Spleen (tissue), 11 donors: ENCODE measurements at regions not wholly inside any gene's neighbourhood (a gene's known extent, or its start where the extent isn't known, plus 50 kb on each side); places are given as distances from the start of the nearest gene placed in this dataset.

Source experiments
- DNase-seq: peaks from one replicate; pipeline ENCODE4 v3.0.0-alpha.2; 2020
- H3K27ac ChIP-seq, 8 donors: fragments of 200-600 bp; sonication (generic) in 7 of 8; 1 replicate in 4 of 8; 2 replicates in 4 of 8; pipeline versions ENCODE4 v1.5.0 to v1.8.0; 2016 to 2021; ENCODE audit warnings: inconsistent platforms in 4 of 8, mild to moderate bottlenecking in 4 of 8, moderate library complexity in 1 of 8
- H3K27me3 ChIP-seq, 7 donors: fragments of 200-600 bp; sonication (generic) in 6 of 7; replicated peaks in 1 of 7; 1 replicate in 4 of 7; 2 replicates in 3 of 7; pipeline versions ENCODE4 v1.5.0 to v1.8.0; 2016 to 2021; ENCODE audit warnings: inconsistent platforms in 3 of 7, mild to moderate bottlenecking in 1 of 7
- H3K36me3 ChIP-seq, 6 donors: fragments of 200-600 bp; sonication (generic) in 5 of 6; 1 replicate in 4 of 6; 2 replicates in 2 of 6; pipeline versions ENCODE4 v1.5.0 to v1.8.0; 2016 to 2021; ENCODE audit warnings: inconsistent platforms in 2 of 6
- H3K4me1 ChIP-seq, 6 donors: fragments of 200-600 bp; sonication (generic) in 5 of 6; 1 replicate in 3 of 6; 2 replicates in 3 of 6; pipeline versions ENCODE4 v1.5.0 to v1.8.0; 2016 to 2021; ENCODE audit warnings: inconsistent platforms in 3 of 6
- H3K4me3 ChIP-seq, 8 donors: fragments of 200-600 bp; sonication (generic) in 7 of 8; 1 replicate in 4 of 8; 2 replicates in 4 of 8; pipeline versions ENCODE4 v1.5.0 to v1.8.0; 2016 to 2021; ENCODE audit warnings: inconsistent platforms in 4 of 8, mild to moderate bottlenecking in 4 of 8, moderate library complexity in 2 of 8
- H3K9me3 ChIP-seq, 8 donors: fragments of 200-600 bp; sonication (generic) in 7 of 8; 1 replicate in 4 of 8; 2 replicates in 4 of 8; pipeline versions ENCODE4 v1.5.0 to v1.8.0; 2016 to 2021; ENCODE audit warnings: inconsistent platforms in 4 of 8
- CTCF ChIP-seq, 11 experiments: fragments of 200-600 bp in 7 of 11; fragments of 450-650 bp in 4 of 11; sonication (generic) in 4 of 11; IDR thresholded peaks in 8 of 11; conservative IDR thresholded peaks in 3 of 11; 1 replicate in 7 of 11; 2 replicates in 4 of 11; pipeline versions ENCODE4 v1.4.0 to v1.8.0; 2016 to 2021; ENCODE audit warnings: antibody characterized with exemption in 11 of 11, inconsistent platforms in 4 of 11, mild to moderate bottlenecking in 1 of 11
- POLR2A ChIP-seq, 3 donors: fragments of 450-650 bp; IDR thresholded peaks; one replicate each; pipeline ENCODE4 v1.5.1; 2017; ENCODE audit warnings: antibody characterized with exemption in 3 of 3, mild to moderate bottlenecking in 1 of 3
- POLR2AphosphoS5 ChIP-seq, 3 donors: sonication (generic); formaldehyde crosslinking; IDR thresholded peaks; one replicate each; pipeline ENCODE4 v1.5.1; 2017; ENCODE audit warnings: antibody characterized with exemption in 3 of 3
- WGBS, 5 donors: extraction: QIAGEN DNeasy Blood & Tissue Kit in 3 of 5; methylation state at CpG; one replicate each; pipeline versions ENCODE4 v1.1.5 to v1.1.7; 2013 to 2018; 5-methylcytosine and 5-hydroxymethylcytosine counted together
- intact Hi-C: fragments of 100-400 bp; cut with DNase I; formaldehyde crosslinking; loops from one replicate; pipeline ENCODE4 v1.15.0; 2023; ENCODE audit warnings: low total_unique reads
- donor health status: healthy with polysubstance abuse.
- donor health status: DM: no; HTN: no; CAD: no; lungs with moderate emphysema.
- donor health status: DM: no; HTN: no; CAD: no.
- donor health status: Bipolar disorder and iron deficiency.
- donor health status: healthy.
- donor health status: DM: no; HTN: no; CAD: no.
- donor health status: DM: yes; HTN: yes; CAD: no.

DNA sequence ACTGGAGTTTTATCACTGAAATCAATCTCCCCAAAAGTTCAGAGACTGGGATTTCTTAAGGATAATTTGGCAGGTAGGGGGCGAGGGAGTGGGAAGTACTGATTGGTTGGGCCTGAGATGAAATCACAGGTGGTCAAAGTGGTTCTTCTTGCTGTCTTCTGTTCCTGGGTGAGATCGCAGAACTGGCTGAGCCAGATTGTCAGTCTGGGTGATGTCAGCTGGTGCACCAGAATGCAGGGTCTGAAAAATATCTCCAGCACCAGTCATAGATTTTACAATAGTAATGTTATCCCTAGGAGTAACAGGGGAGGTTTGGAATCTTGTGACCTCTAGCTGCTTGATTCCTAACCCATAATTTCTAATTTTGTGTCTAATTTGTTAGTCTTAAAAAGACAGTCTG is 86.7 kb upstream of the SLC25A36 start:
- Histone ChIP-seq H3K4me3 (no peak overlapping the region), H3K27ac (no peak overlapping the region), H3K9me3 (peaks cover 0 to 7% (median 0%) of the 10 kb centered on the region in 8 donors), H3K4me1 (no peaks in the 10 kb centered on the region), H3K27me3 (peaks cover 0 to 6% (median 0%) of the 10 kb centered on the region in 7 donors), H3K36me3 (no peaks in the 10 kb centered on the region)
- no peak for DNase-seq
- TF ChIP-seq CTCF (IDR thresholded peaks at IDR 0.05 in 8 of 11, conservative IDR thresholded peaks at IDR 0.05 in 3 of 11), result no peak
- no peak for TF ChIP-seq POLR2A (IDR thresholded peaks at IDR 0.05)
- no peak for TF ChIP-seq POLR2AphosphoS5 (IDR thresholded peaks at IDR 0.05)
- intact Hi-C loops, result no loop called here
- 74 to 85% (median 81%) methylated on average over 2 of the region's 2 CpGs for WGBS, 5 donors

DNA sequence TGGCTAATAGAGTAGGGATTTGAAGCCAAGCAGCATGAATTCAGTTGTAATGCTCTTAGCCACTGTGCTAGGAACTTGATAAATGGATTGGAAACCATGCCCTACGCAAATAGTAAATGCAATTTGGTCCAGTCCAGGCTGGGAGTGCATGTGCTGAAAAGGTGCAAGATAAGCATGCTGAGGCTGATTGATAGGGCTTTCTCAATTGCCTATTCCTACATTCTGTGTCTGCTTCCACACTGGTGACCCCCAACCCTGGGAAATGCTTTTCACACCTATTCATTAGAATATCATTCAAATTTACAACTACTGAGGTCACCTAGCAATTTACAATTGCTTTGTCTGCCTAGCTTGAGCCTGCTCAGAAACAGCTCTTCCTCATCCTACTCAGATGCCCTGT is 84.7 kb upstream of the SLC25A36 start:
- TF ChIP-seq POLR2A (IDR thresholded peaks at IDR 0.05) (no peak), POLR2AphosphoS5 (IDR thresholded peaks at IDR 0.05) (no peak), CTCF (IDR thresholded peaks at IDR 0.05 in 8 of 11, conservative IDR thresholded peaks at IDR 0.05 in 3 of 11) (no peak)
- Histone ChIP-seq H3K27ac (no peak overlapping the region), H3K4me3 (no peak overlapping the region), H3K4me1 (no peaks in the 10 kb centered on the region), H3K36me3 (no peaks in the 10 kb centered on the region), H3K27me3 (no peaks in the 10 kb centered on the region), H3K9me3 (peaks cover 0 to 7% (median 0%) of the 10 kb centered on the region in 8 donors)
- DNase-seq, result no peak
- intact Hi-C loops, result no loop called here
- WGBS, 5 donors, result 87 to 100% (median 98%) methylated on average over 1 of the region's 1 CpG

DNA sequence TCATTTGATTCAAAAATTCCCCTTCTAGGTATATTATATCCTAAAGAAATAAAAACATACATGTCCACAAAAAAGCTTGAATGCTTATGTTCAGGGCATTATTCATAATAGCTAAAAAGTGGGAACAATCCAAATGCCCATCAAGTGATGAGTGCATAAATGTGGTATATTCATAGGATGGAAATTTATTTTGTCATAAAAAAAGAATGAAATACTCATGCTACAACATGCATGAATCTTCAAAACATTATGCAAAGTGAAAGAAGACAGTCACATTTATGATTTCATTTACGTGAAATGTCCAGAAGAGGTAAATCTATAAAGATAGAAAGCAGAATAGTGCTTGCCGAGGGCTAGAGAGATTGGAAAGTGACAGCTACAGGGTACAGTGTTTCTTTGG is 83.6 kb upstream of the SLC25A36 start:
- Histone ChIP-seq H3K9me3 (no peaks in the 10 kb centered on the region), H3K4me1 (no peaks in the 10 kb centered on the region), H3K27me3 (no peaks in the 10 kb centered on the region), H3K4me3 (no peak overlapping the region), H3K27ac (no peak overlapping the region), H3K36me3 (no peaks in the 10 kb centered on the region)
- intact Hi-C loops, result no loop called here
- 80 to 95% (median 86%) methylated on average over 2 of the region's 2 CpGs for WGBS, 5 donors
- no peak for TF ChIP-seq CTCF (IDR thresholded peaks at IDR 0.05 in 8 of 11, conservative IDR thresholded peaks at IDR 0.05 in 3 of 11)
- no peak for TF ChIP-seq POLR2AphosphoS5 (IDR thresholded peaks at IDR 0.05)
- TF ChIP-seq POLR2A (IDR thresholded peaks at IDR 0.05), result no peak
- no peak for DNase-seq

DNA sequence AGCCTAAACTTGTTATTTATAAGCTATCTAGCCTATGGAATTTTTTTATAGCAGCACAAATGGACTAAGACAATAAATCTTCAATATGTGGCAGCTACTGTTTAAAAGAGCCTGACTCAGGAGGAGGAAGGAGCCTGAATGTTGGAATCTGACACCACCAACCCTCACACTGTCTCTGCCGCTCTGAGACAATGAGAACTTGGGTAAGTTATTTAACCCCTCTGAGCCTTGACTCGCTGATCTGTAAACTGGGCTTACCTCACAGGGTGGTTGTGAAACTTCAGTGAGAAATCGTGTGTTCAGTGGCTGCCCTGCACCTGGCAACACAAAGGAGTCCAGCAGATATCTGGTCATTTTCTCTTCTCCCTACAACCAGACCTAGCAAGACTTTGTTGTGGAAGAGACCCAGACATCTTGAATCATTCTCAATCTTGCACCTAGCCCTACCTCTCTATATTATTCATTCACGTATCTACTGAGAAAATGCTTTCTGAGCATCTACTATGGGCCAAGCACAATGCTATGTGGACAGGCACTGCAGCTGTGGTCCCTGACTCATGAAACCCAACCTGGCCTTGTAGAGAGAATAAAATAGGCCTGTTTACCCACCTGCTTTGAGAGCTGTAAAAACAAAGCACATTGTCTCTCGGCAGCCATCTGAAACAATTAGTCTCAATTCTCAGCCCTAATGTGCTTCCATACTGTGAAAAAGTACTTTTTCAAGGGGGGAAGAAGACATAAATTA is 81.9 kb upstream of the SLC25A36 start:
- 66 to 74% (median 70%) methylated on average over 5 of the region's 5 CpGs for WGBS, 5 donors
- Histone ChIP-seq H3K9me3 (no peaks in the 10 kb centered on the region), H3K4me1 (peaks cover 0 to 7% (median 0%) of the 10 kb centered on the region in 6 donors), H3K4me3 (no peak overlapping the region), H3K27ac (no peak overlapping the region), H3K27me3 (peaks cover 0 to 6% (median 0%) of the 10 kb centered on the region in 7 donors), H3K36me3 (no peaks in the 10 kb centered on the region)
- TF ChIP-seq POLR2A (IDR thresholded peaks at IDR 0.05) (no peak), POLR2AphosphoS5 (IDR thresholded peaks at IDR 0.05) (no peak), CTCF (IDR thresholded peaks at IDR 0.05 in 8 of 11, conservative IDR thresholded peaks at IDR 0.05 in 3 of 11) (no peak)
- DNase-seq, result no peak
- intact Hi-C loops, result loop anchor here (5.0 to 10.0 kb wide), 2 partner anchors 925 to 1432 kb away; partner anchors contain the start of gene CLSTN2
